Skeletal muscle tissue (tissue), 3 donors: ENCODE measurements at regions not wholly inside any gene's neighbourhood (a gene's known extent, or its start where the extent isn't known, plus 50 kb on each side); places are given as distances from the start of the nearest gene placed in this dataset.

Experiments
- H3K27ac ChIP-seq: one replicate; pipeline ENCODE4 v1.7.0; 2013; ENCODE audit warnings: mild to moderate bottlenecking, low read depth, low read length, inconsistent platforms
- H3K27me3 ChIP-seq, 3 donors: one replicate each; pipeline ENCODE4 v1.7.0; 2013; ENCODE audit warnings: low read length in 3 of 3; ENCODE audit not compliant: control insufficient read depth in 3 of 3, insufficient read depth in 3 of 3
- H3K36me3 ChIP-seq, 3 donors: one replicate each; pipeline ENCODE4 v1.7.0; 2013; ENCODE audit warnings: low read length in 3 of 3; ENCODE audit not compliant: control insufficient read depth in 3 of 3, insufficient read depth in 3 of 3
- H3K4me1 ChIP-seq, 3 donors: one replicate each; pipeline ENCODE4 v1.7.0; 2013; ENCODE audit warnings: low read length in 3 of 3, mild to moderate bottlenecking in 3 of 3; ENCODE audit not compliant: control insufficient read depth in 3 of 3, insufficient read depth in 3 of 3
- H3K4me3 ChIP-seq, 3 donors: one replicate each; pipeline ENCODE4 v1.7.0; 2013; ENCODE audit warnings: low read length in 3 of 3
- H3K9ac ChIP-seq, 3 donors: one replicate each; pipeline ENCODE4 v1.7.0; 2013; ENCODE audit warnings: low read length in 3 of 3, mild to moderate bottlenecking in 3 of 3, moderate library complexity in 2 of 3, low read depth in 1 of 3
- H3K9me3 ChIP-seq, 3 donors: one replicate each; pipeline ENCODE4 v1.7.0; 2013; ENCODE audit warnings: low read length in 3 of 3; ENCODE audit not compliant: control insufficient read depth in 3 of 3
- donor health status: Osteomylitis.

DNA sequence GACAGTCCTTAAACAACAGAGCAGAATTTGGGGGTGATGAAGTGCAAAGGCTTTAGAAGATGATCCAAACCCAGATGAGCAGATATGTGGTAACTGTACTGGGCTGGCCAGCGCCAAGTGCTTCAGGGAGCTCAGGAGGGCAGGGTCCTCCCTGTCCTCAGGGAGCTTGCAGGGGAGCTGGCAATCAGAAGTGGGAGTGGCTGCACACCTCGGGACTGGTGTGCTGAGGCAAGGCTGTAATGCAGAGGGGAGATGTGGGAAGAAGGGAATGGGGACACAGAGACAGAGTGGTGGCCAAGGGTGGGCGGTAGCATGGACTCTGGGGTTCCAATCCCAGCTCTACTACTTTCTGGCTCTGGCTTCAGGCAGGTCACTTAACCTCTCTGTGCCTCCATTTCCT is 235.6 kb upstream of the NCAM1 start:
- Histone ChIP-seq H3K27ac (no peak overlapping the region), H3K36me3 (no peaks in the 10 kb centered on the region), H3K4me1 (no peaks in the 10 kb centered on the region), H3K4me3 (no peak overlapping the region), H3K9me3 (no peaks in the 10 kb centered on the region), H3K27me3 (peaks cover 3% of the 10 kb centered on the region in 3 donors), H3K9ac (no peak overlapping the region)

DNA sequence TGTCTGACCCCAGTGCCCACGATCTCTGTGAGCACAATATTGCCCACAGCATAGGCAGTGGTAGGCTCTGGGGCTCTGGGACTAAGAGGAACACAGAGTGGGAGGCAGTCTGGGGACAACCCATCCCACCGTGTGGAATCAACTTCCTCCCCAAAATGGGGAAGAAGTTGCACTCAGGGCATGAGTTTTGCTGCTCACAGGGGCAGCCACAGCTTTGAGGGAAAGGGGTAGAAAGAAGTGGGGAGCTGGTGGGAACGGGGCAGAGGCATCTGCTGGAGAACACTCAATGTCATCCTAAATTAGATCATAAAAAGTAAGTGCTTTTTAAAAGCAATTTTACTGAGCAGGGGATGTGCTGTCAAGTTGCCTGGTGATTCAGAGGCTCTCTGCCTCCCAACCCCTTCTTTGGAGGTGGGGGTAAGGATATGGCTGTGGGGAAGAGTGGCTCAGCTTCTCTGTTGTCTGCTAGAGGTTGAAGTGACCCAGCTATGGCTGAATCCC is 233.8 kb upstream of the NCAM1 start:
- no peak overlapping the region for H3K27ac ChIP-seq
- H3K4me3 ChIP-seq, result no peak overlapping the region
- H3K9me3 ChIP-seq, result no peaks in the 10 kb centered on the region
- no peaks in the 10 kb centered on the region for H3K4me1 ChIP-seq
- peaks cover 3% of the 10 kb centered on the region in 3 donors for H3K27me3 ChIP-seq
- H3K36me3 ChIP-seq, result no peaks in the 10 kb centered on the region
- H3K9ac ChIP-seq, result no peak overlapping the region

DNA sequence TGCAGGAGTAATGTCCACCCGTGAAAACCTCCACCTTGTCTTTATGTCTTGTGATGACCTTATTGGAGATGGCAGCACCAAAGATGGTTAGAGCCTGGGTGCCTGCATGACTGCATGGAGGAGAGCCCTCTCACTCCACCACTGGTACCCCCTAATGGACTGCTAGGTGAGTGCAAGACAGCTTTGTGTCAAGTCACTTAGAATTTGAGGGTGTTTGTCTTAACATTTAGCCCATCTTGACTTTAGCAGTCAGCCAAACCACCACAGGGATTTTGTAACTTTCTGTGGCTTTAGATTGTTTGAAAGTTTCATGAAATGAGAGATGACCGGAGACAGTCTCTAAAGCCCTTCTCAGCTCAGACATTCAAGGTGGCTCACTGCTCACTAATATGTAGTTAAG is 232.9 kb upstream of the NCAM1 start:
- Histone ChIP-seq H3K27ac (no peak overlapping the region), H3K9ac (no peak overlapping the region), H3K4me3 (no peak overlapping the region), H3K36me3 (no peaks in the 10 kb centered on the region), H3K4me1 (no peaks in the 10 kb centered on the region), H3K9me3 (no peaks in the 10 kb centered on the region), H3K27me3 (peaks cover 0 to 3% (median 3%) of the 10 kb centered on the region in 3 donors)

DNA sequence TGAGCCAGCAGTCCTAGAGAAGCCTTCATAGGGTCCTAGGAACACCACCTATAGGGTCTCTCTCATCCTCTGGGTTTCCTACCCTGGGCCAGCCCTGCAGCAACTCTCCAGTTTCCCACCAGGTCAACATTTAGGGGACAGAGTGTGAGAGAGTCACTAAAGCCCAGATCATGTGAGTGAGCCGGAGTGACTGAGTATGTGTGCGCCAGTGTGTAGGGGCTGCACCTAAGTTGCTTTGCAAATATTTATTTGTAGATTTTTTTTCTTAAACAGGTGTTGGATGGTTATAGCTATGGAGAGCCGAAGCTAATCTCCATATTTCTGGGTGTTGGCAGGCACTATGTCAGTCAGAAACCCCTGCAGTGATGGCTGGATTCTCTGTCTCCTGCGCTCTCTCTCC is 232.5 kb upstream of the NCAM1 start:
- Histone ChIP-seq H3K4me3 (no peak overlapping the region), H3K27ac (no peak overlapping the region), H3K36me3 (no peaks in the 10 kb centered on the region), H3K4me1 (no peaks in the 10 kb centered on the region), H3K27me3 (peaks cover 0 to 3% (median 3%) of the 10 kb centered on the region in 3 donors), H3K9ac (no peak overlapping the region), H3K9me3 (no peaks in the 10 kb centered on the region)

DNA sequence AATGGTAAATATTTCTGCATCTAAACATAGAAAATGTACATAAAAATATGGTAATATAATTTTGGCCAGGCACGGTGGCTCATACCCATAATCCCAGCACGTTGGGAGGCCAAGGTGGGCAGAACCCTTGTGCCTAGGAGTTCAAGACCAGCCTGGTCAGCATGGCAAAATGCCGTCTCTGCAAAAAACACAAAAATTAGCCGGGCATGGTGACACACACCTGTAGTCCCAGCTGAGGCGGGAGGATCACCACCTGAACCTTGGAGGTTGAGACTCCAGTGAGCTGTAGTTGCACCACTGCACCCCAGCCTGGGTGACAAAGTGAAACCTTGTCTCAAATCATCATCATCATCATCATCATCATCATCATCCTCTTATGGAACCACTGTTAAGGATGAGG is 230.6 kb upstream of the NCAM1 start:
- Histone ChIP-seq H3K36me3 (no peaks in the 10 kb centered on the region), H3K4me3 (no peak overlapping the region), H3K4me1 (no peaks in the 10 kb centered on the region), H3K27me3 (peaks cover 0 to 3% (median 2%) of the 10 kb centered on the region in 3 donors), H3K27ac (no peak overlapping the region), H3K9me3 (no peaks in the 10 kb centered on the region), H3K9ac (no peak overlapping the region)

DNA sequence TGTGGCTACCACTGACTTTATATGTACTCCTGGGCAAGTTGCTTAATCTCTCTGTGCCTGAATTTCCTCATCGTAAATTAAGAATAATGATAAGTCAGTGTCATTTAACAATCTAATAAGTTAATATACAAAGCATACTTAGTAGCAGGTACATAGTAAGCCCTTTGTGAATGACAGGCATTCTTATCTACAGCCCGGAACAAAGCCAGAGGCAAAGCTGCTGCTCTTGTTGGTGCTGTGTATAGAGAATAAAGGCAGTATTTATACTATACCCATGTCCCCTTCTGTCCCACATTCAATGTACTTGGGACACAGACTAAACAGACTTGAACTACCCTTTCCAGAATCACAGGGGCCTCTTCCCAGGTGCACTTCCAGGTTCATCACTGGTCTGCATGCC is 229.7 kb upstream of the NCAM1 start:
- Histone ChIP-seq H3K27ac (no peak overlapping the region), H3K9ac (no peak overlapping the region), H3K27me3 (peaks cover 0 to 7% (median under 1%) of the 10 kb centered on the region in 3 donors), H3K9me3 (no peaks in the 10 kb centered on the region), H3K4me1 (no peaks in the 10 kb centered on the region), H3K4me3 (no peak overlapping the region), H3K36me3 (no peaks in the 10 kb centered on the region)

DNA sequence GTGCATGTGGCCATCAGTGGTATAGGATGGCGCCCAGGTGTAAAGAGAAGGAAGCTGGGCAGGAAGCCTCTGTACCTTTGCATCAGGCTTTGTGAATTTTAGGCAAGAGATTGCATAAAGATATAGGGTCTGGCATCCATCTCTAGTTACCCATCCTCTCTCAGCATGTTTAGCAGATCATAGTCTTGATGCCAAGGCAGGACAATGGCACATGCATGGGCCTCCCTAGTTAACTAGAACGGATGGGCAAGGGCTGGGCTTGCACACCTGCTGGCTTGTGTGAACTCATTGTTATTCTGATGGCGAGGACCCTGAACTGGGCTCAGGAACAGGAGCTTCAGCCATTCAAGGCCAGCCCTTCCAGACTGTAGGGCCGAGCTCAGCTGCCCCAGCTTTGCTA is 229.2 kb upstream of the NCAM1 start:
- H3K9me3 ChIP-seq, result no peaks in the 10 kb centered on the region
- H3K27me3 ChIP-seq, result peaks cover 0 to 8% (median 0%) of the 10 kb centered on the region in 3 donors
- H3K36me3 ChIP-seq, result no peaks in the 10 kb centered on the region
- no peak overlapping the region for H3K9ac ChIP-seq
- no peak overlapping the region for H3K27ac ChIP-seq
- no peak overlapping the region for H3K4me3 ChIP-seq
- H3K4me1 ChIP-seq, result no peaks in the 10 kb centered on the region

DNA sequence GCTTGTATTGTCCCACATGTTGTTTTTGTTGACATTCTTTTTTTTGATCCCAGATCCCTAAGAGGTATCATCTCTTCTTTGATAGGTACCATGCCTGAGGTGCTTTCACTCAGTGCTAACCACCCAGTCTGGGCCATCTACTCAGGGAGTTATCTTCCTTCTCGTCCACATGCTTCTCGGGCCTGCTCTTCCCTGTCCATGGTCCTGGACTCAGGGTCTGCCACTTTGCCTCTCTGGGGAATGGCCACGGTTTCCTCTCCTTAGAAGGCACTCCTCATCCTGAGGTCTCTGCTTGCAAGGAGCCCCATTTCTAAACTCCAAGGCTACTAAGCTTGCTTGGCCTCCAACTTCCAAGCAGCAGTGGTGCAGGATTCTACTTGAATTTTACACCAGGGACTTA is 227.0 kb upstream of the NCAM1 start:
- peaks cover 0 to 8% (median 0%) of the 10 kb centered on the region in 3 donors for H3K27me3 ChIP-seq
- no peak overlapping the region for H3K4me3 ChIP-seq

DNA sequence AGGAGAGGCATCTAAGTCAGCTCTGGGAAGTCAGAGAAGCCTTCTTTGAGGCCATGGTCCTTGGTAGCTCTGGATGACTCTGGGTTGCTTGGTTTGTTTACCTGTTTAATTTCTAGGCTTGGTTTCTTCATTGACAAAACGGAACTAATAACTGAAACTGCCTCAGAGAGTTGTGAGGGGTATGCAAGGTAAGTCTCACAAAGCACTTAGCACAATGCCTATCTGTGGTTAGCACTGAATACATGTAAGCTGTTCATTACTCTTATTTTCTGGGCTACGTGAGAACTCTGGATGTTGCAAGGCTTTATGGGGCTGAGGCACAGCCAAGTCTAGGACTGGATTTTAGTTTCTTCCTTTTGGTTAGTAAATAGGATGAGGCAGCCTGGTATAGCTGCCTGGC is 225.8 kb upstream of the NCAM1 start:
- Histone ChIP-seq H3K4me1 (no peaks in the 10 kb centered on the region), H3K9ac (no peak overlapping the region), H3K27me3 (peaks cover 0 to 8% (median 0%) of the 10 kb centered on the region in 3 donors), H3K4me3 (no peak overlapping the region), H3K9me3 (no peaks in the 10 kb centered on the region), H3K27ac (no peak overlapping the region), H3K36me3 (no peaks in the 10 kb centered on the region)

More for the DNA sequence above, 227.0 kb upstream of the NCAM1 start:
- H3K27ac ChIP-seq, result no peak overlapping the region
- no peaks in the 10 kb centered on the region for H3K4me1 ChIP-seq
- H3K36me3 ChIP-seq, result no peaks in the 10 kb centered on the region
- H3K9ac ChIP-seq, result no peak overlapping the region
- no peaks in the 10 kb centered on the region for H3K9me3 ChIP-seq

DNA sequence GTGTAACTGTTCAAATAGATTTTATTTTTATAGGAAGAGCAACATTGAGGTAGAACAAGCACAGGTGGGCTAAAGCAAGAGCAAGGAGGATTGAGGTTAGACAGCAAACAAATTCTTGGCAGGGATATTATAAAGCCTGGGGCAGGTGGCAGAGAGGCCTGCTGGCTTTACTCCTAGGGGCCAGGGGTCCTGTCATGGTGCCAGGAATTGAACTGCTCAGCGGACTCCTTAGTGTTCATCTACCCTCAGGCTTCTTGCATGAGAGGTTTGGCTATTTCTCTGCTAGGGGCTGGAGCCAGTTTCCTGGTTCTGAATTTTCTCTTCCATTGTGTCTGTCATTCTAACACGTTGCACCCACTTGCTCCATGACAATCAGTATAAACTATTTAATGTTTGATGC is 217.2 kb upstream of the NCAM1 start:
- Histone ChIP-seq H3K27me3 (peaks cover 4 to 6% (median 5%) of the 10 kb centered on the region in 3 donors), H3K36me3 (no peaks in the 10 kb centered on the region), H3K4me3 (no peak overlapping the region), H3K9ac (no peak overlapping the region), H3K27ac (no peak overlapping the region), H3K9me3 (no peaks in the 10 kb centered on the region), H3K4me1 (peaks cover 0 to 6% (median 0%) of the 10 kb centered on the region in 3 donors)
